Right lobe of liver (tissue), 4 donors: ENCODE measurements at regions not wholly inside any gene's neighbourhood (a gene's known extent, or its start where the extent isn't known, plus 50 kb on each side); places are given as distances from the start of the nearest gene placed in this dataset.

Experiments used
- CTCF ChIP-seq, 4 donors: fragments of 200-600 bp in 3 of 4; fragments of 450-650 bp in 1 of 4; IDR thresholded peaks; one replicate each; pipeline versions ENCODE4 v1.5.1 to v1.8.0; 2016 to 2022; ENCODE audit warnings: antibody characterized with exemption in 4 of 4, mild to moderate bottlenecking in 2 of 4
- POLR2A ChIP-seq: fragments of 450-650 bp; IDR thresholded peaks from one replicate; pipeline ENCODE4 v1.6.1; 2017; ENCODE audit warnings: antibody characterized with exemption, mild to moderate bottlenecking
- donor health status: DM: no; HTN: no; CAD: no.
- donor health status: DM: no; HTN: no; CAD: no.
- donor health status: DM: no; HTN: yes; CAD: no.

GRCh38 chr16:66262253-66263167 is 104.0 kb upstream of the CDH5 start:
- no peak for TF ChIP-seq CTCF (IDR thresholded peaks at IDR 0.05)
- no peak for TF ChIP-seq POLR2A
